ENCODE measurements at regions not wholly inside any gene's neighbourhood (a gene's known extent, or its start where the extent isn't known, plus 50 kb on each side); places are given as distances from the start of the nearest gene placed in this dataset.
"Not testable (repeated sequence)": the region's sequence is repeated elsewhere in the genome, so short reads cannot be mapped to it uniquely, and the experiment has no call there.

DNA sequence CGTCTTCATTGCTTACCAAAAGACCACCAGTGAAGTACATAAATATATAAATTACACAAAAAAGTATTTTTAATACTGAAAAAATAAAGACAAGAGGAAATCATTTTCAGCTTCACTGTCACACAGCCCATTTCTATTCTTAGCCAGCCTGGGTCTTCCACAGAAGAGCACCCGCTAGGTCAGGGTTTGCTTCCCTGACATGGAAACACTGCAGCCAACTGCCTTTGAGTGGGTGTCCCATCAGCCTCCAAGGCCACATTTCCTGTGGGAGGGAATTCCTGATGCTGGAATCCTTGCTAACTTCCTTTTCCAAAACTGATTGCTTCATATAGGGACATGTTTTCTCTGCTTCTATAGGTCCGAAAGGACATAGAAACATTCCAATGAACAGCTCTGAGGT is 137.8 kb upstream of the CAV2 start:
- Histone ChIP-seq H3K36me3 (ENCODE audit: control insufficient read depth in 1 of 2, insufficient read depth in 2 of 2, low read length in 2 of 2) (no peaks in the 10 kb centered on the region), H3K4me1 (ENCODE audit: control insufficient read depth in 1 of 2, insufficient read depth in 2 of 2, low read length in 2 of 2) (peaks cover 7% of the 10 kb centered on the region in 2 donors), H3K27ac (ENCODE audit: low read length) (no peak overlapping the region), H3K9me3 (ENCODE audit: control insufficient read depth in 1 of 2, low read length in 2 of 2) (no peaks in the 10 kb centered on the region), H3K27me3 (ENCODE audit: low read depth, low read length) (no peaks in the 10 kb centered on the region), H3K4me3 (ENCODE audit: low read depth in 1 of 2, low read length in 2 of 2) (no peak overlapping the region)

DNA sequence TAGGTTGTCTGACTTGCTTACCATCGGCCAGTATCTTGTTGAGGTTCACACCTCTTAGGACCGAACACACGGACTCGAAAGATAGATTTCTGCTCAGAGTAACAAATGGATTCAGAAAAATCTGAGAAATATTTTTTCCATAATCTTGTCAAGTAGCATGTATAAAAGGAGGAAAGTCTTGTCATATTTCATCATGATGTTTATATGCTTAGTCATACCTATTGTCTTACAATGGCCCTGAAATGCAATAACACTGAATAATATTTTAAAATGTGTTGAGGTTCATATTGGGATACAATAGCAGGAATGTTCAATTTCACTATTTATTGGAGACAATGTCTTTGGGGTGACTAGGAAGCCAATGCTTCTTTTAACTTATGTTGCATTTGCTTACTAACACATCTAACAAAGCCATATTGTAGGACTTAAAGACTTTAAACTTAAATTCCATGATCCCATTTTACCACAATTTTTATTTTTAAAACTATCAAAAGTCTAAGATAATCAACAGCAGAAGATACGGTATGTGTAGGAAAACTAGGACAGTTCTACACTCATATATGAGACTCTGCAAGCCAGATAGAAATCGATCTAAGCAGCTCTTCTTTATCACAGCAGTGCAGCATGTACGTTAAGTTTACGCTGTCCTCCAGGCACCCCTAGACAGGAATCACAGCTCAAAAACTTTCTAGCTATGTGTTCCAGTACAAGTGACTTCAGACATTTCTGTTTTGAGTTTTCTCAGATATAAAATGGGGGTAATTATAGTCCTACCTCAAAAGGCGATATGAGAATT is 135.7 kb upstream of the CAV2 start:
- Histone ChIP-seq H3K27ac (ENCODE audit: low read length) (no peak overlapping the region), H3K36me3 (ENCODE audit: control insufficient read depth in 1 of 2, insufficient read depth in 2 of 2, low read length in 2 of 2) (no peaks in the 10 kb centered on the region), H3K27me3 (ENCODE audit: low read depth, low read length) (no peaks in the 10 kb centered on the region), H3K9me3 (ENCODE audit: control insufficient read depth in 1 of 2, low read length in 2 of 2) (no peaks in the 10 kb centered on the region), H3K4me1 (ENCODE audit: control insufficient read depth in 1 of 2, insufficient read depth in 2 of 2, low read length in 2 of 2) (no peaks in the 10 kb centered on the region), H3K4me3 (ENCODE audit: low read depth in 1 of 2, low read length in 2 of 2) (no peak overlapping the region)

- Histone ChIP-seq H3K27ac (ENCODE audit: low read length) (no peak overlapping the region), H3K4me3 (ENCODE audit: low read depth in 1 of 2, low read length in 2 of 2) (no peak overlapping the region)
Observed at GRCh38 chr7:116364469-116364868, 135.1 kb upstream of the CAV2 start.

GRCh38 chr7:116365797-116366196 is 133.7 kb upstream of the CAV2 start:
- H3K4me1 ChIP-seq (ENCODE audit: control insufficient read depth in 1 of 2, insufficient read depth in 2 of 2, low read length in 2 of 2), result no peaks in the 10 kb centered on the region
- H3K9me3 ChIP-seq (ENCODE audit: control insufficient read depth in 1 of 2, low read length in 2 of 2), result no peaks in the 10 kb centered on the region
- no peak overlapping the region for H3K27ac ChIP-seq (ENCODE audit: low read length)
- H3K27me3 ChIP-seq (ENCODE audit: low read depth, low read length), result no peaks in the 10 kb centered on the region
- H3K36me3 ChIP-seq (ENCODE audit: control insufficient read depth in 1 of 2, insufficient read depth in 2 of 2, low read length in 2 of 2), result no peaks in the 10 kb centered on the region
- no peak overlapping the region for H3K4me3 ChIP-seq (ENCODE audit: low read depth in 1 of 2, low read length in 2 of 2)

More at GRCh38 chr7:116364469-116364868, 135.1 kb upstream of the CAV2 start:
- H3K9me3 ChIP-seq (ENCODE audit: control insufficient read depth in 1 of 2, low read length in 2 of 2), result no peaks in the 10 kb centered on the region
- no peaks in the 10 kb centered on the region for H3K27me3 ChIP-seq (ENCODE audit: low read depth, low read length)
- no peaks in the 10 kb centered on the region for H3K36me3 ChIP-seq (ENCODE audit: control insufficient read depth in 1 of 2, insufficient read depth in 2 of 2, low read length in 2 of 2)
- no peaks in the 10 kb centered on the region for H3K4me1 ChIP-seq (ENCODE audit: control insufficient read depth in 1 of 2, insufficient read depth in 2 of 2, low read length in 2 of 2)

DNA sequence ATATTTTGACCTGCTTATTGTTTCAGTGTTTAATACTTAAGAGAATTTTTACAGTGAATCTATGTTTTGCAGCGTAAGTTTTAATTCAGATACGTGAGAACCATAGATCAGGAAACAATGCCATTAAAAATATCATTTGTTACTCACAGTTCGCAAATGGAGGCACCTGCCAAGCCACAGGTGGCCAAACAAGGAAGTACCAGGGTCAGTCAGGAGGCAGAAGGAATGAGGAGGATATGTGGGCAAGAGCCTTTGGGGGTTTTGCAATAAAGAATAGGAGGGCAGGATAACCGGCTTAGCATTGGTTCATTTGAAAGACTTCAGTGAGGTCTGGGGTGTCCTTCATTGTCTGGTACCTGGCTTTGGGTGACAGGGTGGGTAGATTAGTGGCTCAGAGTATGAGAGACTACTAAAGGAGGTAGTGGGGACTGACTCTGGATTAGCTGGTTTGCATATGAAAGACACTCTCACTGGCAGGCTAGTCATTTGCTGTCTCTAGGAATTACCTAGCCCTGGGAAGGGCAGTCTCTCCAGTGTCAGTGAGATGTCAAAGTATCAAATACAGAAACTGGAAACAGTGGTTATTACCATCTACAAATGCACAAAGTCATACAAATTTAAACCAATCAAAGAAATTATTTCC is 132.2 kb upstream of the CAV2 start:
- Histone ChIP-seq H3K4me3 (ENCODE audit: low read depth in 1 of 2, low read length in 2 of 2) (no peak overlapping the region), H3K27ac (ENCODE audit: low read length) (no peak overlapping the region), H3K9me3 (ENCODE audit: control insufficient read depth in 1 of 2, low read length in 2 of 2) (no peaks in the 10 kb centered on the region), H3K36me3 (ENCODE audit: control insufficient read depth in 1 of 2, insufficient read depth in 2 of 2, low read length in 2 of 2) (no peaks in the 10 kb centered on the region), H3K4me1 (ENCODE audit: control insufficient read depth in 1 of 2, insufficient read depth in 2 of 2, low read length in 2 of 2) (no peaks in the 10 kb centered on the region), H3K27me3 (ENCODE audit: low read depth, low read length) (no peaks in the 10 kb centered on the region)

DNA sequence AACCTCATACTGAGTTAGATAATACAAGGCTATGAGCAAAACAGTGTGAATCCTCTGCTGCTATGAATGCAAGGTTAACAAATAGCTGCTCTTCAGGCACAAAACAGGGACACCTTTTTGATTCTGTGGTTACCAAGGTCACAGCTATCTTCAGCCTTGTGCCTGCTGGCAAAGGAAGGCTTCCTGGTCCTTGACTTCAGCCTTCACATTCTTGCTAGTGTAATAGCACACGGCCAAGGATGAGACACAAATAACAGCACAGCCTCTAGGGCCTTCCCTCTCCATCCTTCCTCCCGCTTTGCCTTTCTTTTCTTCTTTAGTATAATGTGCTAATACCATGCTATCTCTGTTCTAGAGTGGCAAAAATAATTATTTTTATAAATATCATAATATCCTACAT is 130.6 kb upstream of the CAV2 start:
- H3K36me3 ChIP-seq (ENCODE audit: control insufficient read depth in 1 of 2, insufficient read depth in 2 of 2, low read length in 2 of 2), result no peaks in the 10 kb centered on the region
- H3K9me3 ChIP-seq (ENCODE audit: control insufficient read depth in 1 of 2, low read length in 2 of 2), result no peaks in the 10 kb centered on the region
- no peak overlapping the region for H3K4me3 ChIP-seq (ENCODE audit: low read depth in 1 of 2, low read length in 2 of 2)
- no peaks in the 10 kb centered on the region for H3K4me1 ChIP-seq (ENCODE audit: control insufficient read depth in 1 of 2, insufficient read depth in 2 of 2, low read length in 2 of 2)
- H3K27me3 ChIP-seq (ENCODE audit: low read depth, low read length), result no peaks in the 10 kb centered on the region
- H3K27ac ChIP-seq (ENCODE audit: low read length), result no peak overlapping the region

- H3K27me3 ChIP-seq (ENCODE audit: low read depth, low read length); H3K9me3 ChIP-seq (ENCODE audit: control insufficient read depth in 1 of 2, low read length in 2 of 2); H3K4me3 ChIP-seq (ENCODE audit: low read depth in 1 of 2, low read length in 2 of 2); H3K27ac ChIP-seq (ENCODE audit: low read length); H3K36me3 ChIP-seq (ENCODE audit: control insufficient read depth in 1 of 2, insufficient read depth in 2 of 2, low read length in 2 of 2); H3K4me1 ChIP-seq (ENCODE audit: control insufficient read depth in 1 of 2, insufficient read depth in 2 of 2, low read length in 2 of 2): not testable (repeated sequence)
Observed at GRCh38 chr7:116371536-116371935, 128.0 kb upstream of the CAV2 start.

- H3K4me3 ChIP-seq (ENCODE audit: low read depth in 1 of 2, low read length in 2 of 2); H3K4me1 ChIP-seq (ENCODE audit: control insufficient read depth in 1 of 2, insufficient read depth in 2 of 2, low read length in 2 of 2); H3K27me3 ChIP-seq (ENCODE audit: low read depth, low read length); H3K27ac ChIP-seq (ENCODE audit: low read length); H3K9me3 ChIP-seq (ENCODE audit: control insufficient read depth in 1 of 2, low read length in 2 of 2); H3K36me3 ChIP-seq (ENCODE audit: control insufficient read depth in 1 of 2, insufficient read depth in 2 of 2, low read length in 2 of 2): not testable (repeated sequence)
Observed at GRCh38 chr7:116373229-116373628, 126.3 kb upstream of the CAV2 start.

DNA sequence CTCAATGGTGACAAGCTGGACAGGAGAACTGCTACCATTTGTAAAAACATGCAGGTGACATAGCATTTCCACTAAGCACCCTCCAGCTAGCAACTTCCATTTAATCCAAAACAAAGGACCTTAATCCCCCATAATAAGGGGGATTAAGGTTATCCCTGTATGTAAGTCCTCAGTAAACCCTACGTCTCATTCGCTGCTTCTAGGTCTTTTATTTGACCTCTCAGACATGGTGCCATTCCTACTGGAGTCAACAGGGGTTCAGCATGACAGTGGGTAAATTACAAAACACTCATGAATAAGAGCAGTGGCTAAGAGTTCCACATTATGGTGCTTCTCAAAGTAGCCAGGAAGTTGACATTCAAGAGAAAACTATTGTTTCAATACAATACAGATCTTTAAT is 121.8 kb upstream of the CAV2 start:
- H3K9me3 ChIP-seq (ENCODE audit: control insufficient read depth in 1 of 2, low read length in 2 of 2), result no peaks in the 10 kb centered on the region
- H3K27ac ChIP-seq (ENCODE audit: low read length), result no peak overlapping the region
- no peaks in the 10 kb centered on the region for H3K27me3 ChIP-seq (ENCODE audit: low read depth, low read length)
- H3K4me3 ChIP-seq (ENCODE audit: low read depth in 1 of 2, low read length in 2 of 2), result no peak overlapping the region
- no peaks in the 10 kb centered on the region for H3K4me1 ChIP-seq (ENCODE audit: control insufficient read depth in 1 of 2, insufficient read depth in 2 of 2, low read length in 2 of 2)
- H3K36me3 ChIP-seq (ENCODE audit: control insufficient read depth in 1 of 2, insufficient read depth in 2 of 2, low read length in 2 of 2), result no peaks in the 10 kb centered on the region

- no peak overlapping the region for H3K27ac ChIP-seq (ENCODE audit: low read length)
- no peaks in the 10 kb centered on the region for H3K27me3 ChIP-seq (ENCODE audit: low read depth, low read length)
- no peaks in the 10 kb centered on the region for H3K9me3 ChIP-seq (ENCODE audit: control insufficient read depth in 1 of 2, low read length in 2 of 2)
- H3K36me3 ChIP-seq (ENCODE audit: control insufficient read depth in 1 of 2, insufficient read depth in 2 of 2, low read length in 2 of 2), result no peaks in the 10 kb centered on the region
- no peaks in the 10 kb centered on the region for H3K4me1 ChIP-seq (ENCODE audit: control insufficient read depth in 1 of 2, insufficient read depth in 2 of 2, low read length in 2 of 2)
- no peak overlapping the region for H3K4me3 ChIP-seq (ENCODE audit: low read depth in 1 of 2, low read length in 2 of 2)
Observed at GRCh38 chr7:116380025-116380424, 119.5 kb upstream of the CAV2 start.

GRCh38 chr7:116382375-116382774 is 117.2 kb upstream of the CAV2 start:
- H3K27ac ChIP-seq (ENCODE audit: low read length), result no peak overlapping the region
- H3K27me3 ChIP-seq (ENCODE audit: low read depth, low read length), result no peaks in the 10 kb centered on the region
- no peak overlapping the region for H3K4me3 ChIP-seq (ENCODE audit: low read depth in 1 of 2, low read length in 2 of 2)
- H3K4me1 ChIP-seq (ENCODE audit: control insufficient read depth in 1 of 2, insufficient read depth in 2 of 2, low read length in 2 of 2), result no peaks in the 10 kb centered on the region
- H3K36me3 ChIP-seq (ENCODE audit: control insufficient read depth in 1 of 2, insufficient read depth in 2 of 2, low read length in 2 of 2), result no peaks in the 10 kb centered on the region
- no peaks in the 10 kb centered on the region for H3K9me3 ChIP-seq (ENCODE audit: control insufficient read depth in 1 of 2, low read length in 2 of 2)
